Hepatocyte (in vitro differentiated cells): ENCODE measurements at regions not wholly inside any gene's neighbourhood (a gene's known extent, or its start where the extent isn't known, plus 50 kb on each side); places are given as distances from the start of the nearest gene placed in this dataset.
"Not testable (repeated sequence)": the region's sequence is repeated elsewhere in the genome, so short reads cannot be mapped to it uniquely, and the experiment has no call there.

Experiments used
- DNase-seq: peaks from one replicate; pipeline ENCODE4 v3.0.0-alpha.2; 2016; ENCODE audit warnings: low spot score
- H2AFZ ChIP-seq: fragments of 200-600 bp; sonication (generic); 2 replicates; pipeline ENCODE4 v1.6.0; 2016; ENCODE audit warnings: antibody characterized with exemption, mild to moderate bottlenecking
- H3K27ac ChIP-seq: fragments of 200-600 bp; sonication (generic); 2 replicates; pipeline ENCODE4 v1.5.1; 2016; ENCODE audit warnings: mild to moderate bottlenecking
- H3K27me3 ChIP-seq: fragments of 200-600 bp; sonication (generic); 2 replicates; pipeline ENCODE4 v1.6.1; 2016
- H3K36me3 ChIP-seq: fragments of 200-600 bp; sonication (generic); replicated peaks from 2 replicates; pipeline ENCODE4 v1.5.1; 2016; ENCODE audit warnings: low read depth; ENCODE audit not compliant: insufficient read depth
- H3K4me1 ChIP-seq: fragments of 200-600 bp; sonication (generic); 2 replicates; pipeline ENCODE4 v1.5.1; 2016; ENCODE audit warnings: mild to moderate bottlenecking, moderate library complexity; ENCODE audit not compliant: insufficient read depth
- H3K4me2 ChIP-seq: fragments of 200-600 bp; sonication (generic); 2 replicates; pipeline ENCODE4 v1.6.0; 2016
- H3K4me3 ChIP-seq: fragments of 200-600 bp; sonication (generic); 2 replicates; pipeline ENCODE4 v1.5.1; 2016; ENCODE audit warnings: mild to moderate bottlenecking
- H3K79me2 ChIP-seq: fragments of 200-600 bp; sonication (generic); 2 replicates; pipeline ENCODE4 v1.6.0; 2017; ENCODE audit warnings: mild to moderate bottlenecking
- H3K9me2 ChIP-seq: fragments of 200-600 bp; sonication (generic); replicated peaks from 2 replicates; pipeline ENCODE4 v1.6.0; 2017; ENCODE audit warnings: mild to moderate bottlenecking; ENCODE audit not compliant: insufficient read depth
- H3K9me3 ChIP-seq: fragments of 200-600 bp; sonication (generic); 2 replicates; pipeline ENCODE4 v1.5.1; 2016; ENCODE audit warnings: low read depth, mild to moderate bottlenecking
- H4K20me1 ChIP-seq: fragments of 200-600 bp; sonication (generic); 2 replicates; pipeline ENCODE4 v1.6.0; 2016; ENCODE audit warnings: mild to moderate bottlenecking; ENCODE audit not compliant: insufficient read depth, poor library complexity, severe bottlenecking
- CTCF ChIP-seq: fragments of 200-600 bp; sonication (generic); IDR thresholded peaks from 2 replicates; pipeline ENCODE4 v1.5.1; 2016; ENCODE audit warnings: antibody characterized with exemption, mild to moderate bottlenecking; ENCODE audit not compliant: poor library complexity
- EZH2 ChIP-seq: fragments of 200-600 bp; sonication (generic); IDR thresholded peaks from 2 replicates; pipeline ENCODE4 v1.6.1; 2016; ENCODE audit warnings: antibody characterized with exemption, mild to moderate bottlenecking, borderline replicate concordance
- EZH2phosphoT487 ChIP-seq: fragments of 200-600 bp; sonication (generic); IDR thresholded peaks from one replicate; pipeline ENCODE4 v1.6.1; 2018; ENCODE audit warnings: antibody characterized with exemption, mild to moderate bottlenecking, low read depth, moderate library complexity; ENCODE audit not compliant: unreplicated experiment, severe bottlenecking
- WGBS: methylation state at CpG from one replicate; pipeline ENCODE4 v1.1.6; 2016; ENCODE audit warnings: low lambda C conversion rate; ENCODE audit errors: missing lambda C conversion rate; 5-methylcytosine and 5-hydroxymethylcytosine counted together

GRCh38 chr5:124888622-124889485 is 142.4 kb upstream of the ZNF608 start:
- Histone ChIP-seq H3K4me3 (no peak overlapping the region), H2AFZ (peak overlapping the region; percentile 49)

GRCh38 chr5:124889486-124889825 is 143.0 kb upstream of the ZNF608 start:
- 77% methylated on average over 2 of the region's 2 CpGs for WGBS
- no peaks in the 10 kb centered on the region for H3K36me3 ChIP-seq
- H3K9me2 ChIP-seq = no peaks in the 10 kb centered on the region
- no peaks in the 10 kb centered on the region for H3K9me3 ChIP-seq
- no peak overlapping the region for H3K4me3 ChIP-seq
- no peak for DNase-seq
- H4K20me1 ChIP-seq = no peaks in the 10 kb centered on the region
- H3K27ac ChIP-seq = peak overlapping the region; percentile 80
- peak overlapping the region; percentile 68 for H3K4me2 ChIP-seq
- no peaks in the 10 kb centered on the region for H3K79me2 ChIP-seq
- H3K27me3 ChIP-seq = no peaks in the 10 kb centered on the region
- H3K4me1 ChIP-seq = peaks cover 26% of the 10 kb centered on the region
- H2AFZ ChIP-seq = no peak overlapping the region
- no peak for TF ChIP-seq CTCF
- TF ChIP-seq EZH2 = no peak
- TF ChIP-seq EZH2phosphoT487 = no peak

More at GRCh38 chr5:124888622-124889485, 142.4 kb upstream of the ZNF608 start:
- Histone ChIP-seq H3K27ac (peak overlapping the region; percentile 80), H4K20me1 (no peaks in the 10 kb centered on the region), H3K79me2 (no peaks in the 10 kb centered on the region), H3K36me3 (no peaks in the 10 kb centered on the region), H3K9me3 (no peaks in the 10 kb centered on the region), H3K4me2 (peak overlapping the region; percentile 68), H3K27me3 (no peaks in the 10 kb centered on the region), H3K9me2 (no peaks in the 10 kb centered on the region), H3K4me1 (peaks cover 26% of the 10 kb centered on the region)
- DNase-seq = no peak
- WGBS = 36% methylated on average over 6 of the region's 6 CpGs
- TF ChIP-seq EZH2phosphoT487 (no peak), CTCF (no peak)

- no peak for TF ChIP-seq CTCF
- no peak for TF ChIP-seq EZH2phosphoT487
- no peaks in the 10 kb centered on the region for H4K20me1 ChIP-seq
- H3K79me2 ChIP-seq = no peaks in the 10 kb centered on the region
These were observed 143.4 kb upstream of the ZNF608 start for GRCh38 chr5:124889850-124890249.

GRCh38 chr5:124890442-124890841 is 144.0 kb upstream of the ZNF608 start:
- H3K27me3 ChIP-seq, DNase-seq, H3K27ac ChIP-seq, H4K20me1 ChIP-seq, H3K79me2 ChIP-seq, H3K9me3 ChIP-seq, H3K36me3 ChIP-seq, H3K4me3 ChIP-seq, H2AFZ ChIP-seq, H3K4me2 ChIP-seq, H3K9me2 ChIP-seq: not testable (repeated sequence)
- 89% methylated on average over 4 of the region's 4 CpGs for WGBS
- peaks cover 26% of the 10 kb centered on the region for H3K4me1 ChIP-seq

More at GRCh38 chr5:124889850-124890249, 143.4 kb upstream of the ZNF608 start:
- WGBS = 83% methylated on average over 5 of the region's 5 CpGs
- Histone ChIP-seq H3K4me3 (no peak overlapping the region), H3K9me3 (no peaks in the 10 kb centered on the region), H3K27me3 (no peaks in the 10 kb centered on the region), H3K4me2 (no peak overlapping the region), H3K4me1 (peaks cover 26% of the 10 kb centered on the region), H3K36me3 (no peaks in the 10 kb centered on the region), H2AFZ (no peak overlapping the region), H3K9me2 (no peaks in the 10 kb centered on the region), H3K27ac (no peak overlapping the region)
- no peak for DNase-seq
